ENCODE measurements at regions not wholly inside any gene's neighbourhood (a gene's known extent, or its start where the extent isn't known, plus 50 kb on each side); places are given as distances from the start of the nearest gene placed in this dataset.

GRCh38 chr17:77454242-77455095 is 313.7 kb downstream of the SEC14L1 start:
- no peak for TF ChIP-seq CTCF (IDR thresholded peaks at IDR 0.05)
- peak in 1 of 3 donors; percentile 17 for TF ChIP-seq POLR2AphosphoS5 (IDR thresholded peaks at IDR 0.05)
- no peak for TF ChIP-seq POLR2A (IDR thresholded peaks at IDR 0.05)
- no peak for TF ChIP-seq EP300 (IDR thresholded peaks at IDR 0.05)

All from stomach (tissue), 4 donors.